ENCODE measurements at regions not wholly inside any gene's neighbourhood (a gene's known extent, or its start where the extent isn't known, plus 50 kb on each side); places are given as distances from the start of the nearest gene placed in this dataset.

DNA sequence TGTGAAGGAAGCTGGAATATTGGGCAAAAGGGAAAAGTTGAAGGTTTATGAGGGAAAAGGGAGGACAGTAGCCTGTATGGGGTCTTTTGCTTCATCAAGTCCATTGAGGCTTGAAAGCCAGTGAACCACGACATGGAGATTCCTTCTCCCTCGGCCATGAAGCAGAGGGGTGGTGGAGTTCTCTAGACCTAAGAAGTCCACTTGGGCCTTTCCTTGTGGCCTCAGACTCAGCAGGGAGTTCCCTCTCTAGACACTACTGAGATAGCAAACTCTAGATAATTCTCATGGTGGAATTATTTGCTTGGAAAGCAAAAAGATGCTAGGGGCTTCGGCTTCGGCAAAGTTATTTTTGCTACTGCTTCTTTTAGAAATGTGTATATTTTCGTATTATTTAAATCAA lies 78.5 kb downstream of the FOXD1 start:
- TF ChIP-seq, protein P1, sequence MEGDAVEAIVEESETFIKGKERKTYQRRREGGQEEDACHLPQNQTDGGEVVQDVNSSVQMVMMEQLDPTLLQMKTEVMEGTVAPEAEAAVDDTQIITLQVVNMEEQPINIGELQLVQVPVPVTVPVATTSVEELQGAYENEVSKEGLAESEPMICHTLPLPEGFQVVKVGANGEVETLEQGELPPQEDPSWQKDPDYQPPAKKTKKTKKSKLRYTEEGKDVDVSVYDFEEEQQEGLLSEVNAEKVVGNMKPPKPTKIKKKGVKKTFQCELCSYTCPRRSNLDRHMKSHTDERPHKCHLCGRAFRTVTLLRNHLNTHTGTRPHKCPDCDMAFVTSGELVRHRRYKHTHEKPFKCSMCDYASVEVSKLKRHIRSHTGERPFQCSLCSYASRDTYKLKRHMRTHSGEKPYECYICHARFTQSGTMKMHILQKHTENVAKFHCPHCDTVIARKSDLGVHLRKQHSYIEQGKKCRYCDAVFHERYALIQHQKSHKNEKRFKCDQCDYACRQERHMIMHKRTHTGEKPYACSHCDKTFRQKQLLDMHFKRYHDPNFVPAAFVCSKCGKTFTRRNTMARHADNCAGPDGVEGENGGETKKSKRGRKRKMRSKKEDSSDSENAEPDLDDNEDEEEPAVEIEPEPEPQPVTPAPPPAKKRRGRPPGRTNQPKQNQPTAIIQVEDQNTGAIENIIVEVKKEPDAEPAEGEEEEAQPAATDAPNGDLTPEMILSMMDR (conservative IDR thresholded peaks at IDR 0.05; ENCODE audit: low read depth, low read length) = no peak
- TF ChIP-seq MXI1 (IDR thresholded peaks at IDR 0.05; ENCODE audit: borderline replicate concordance, low read depth, low read length) = no peak

Data from IMR-90 (cell line).